ENCODE measurements at regions not wholly inside any gene's neighbourhood (a gene's known extent, or its start where the extent isn't known, plus 50 kb on each side); places are given as distances from the start of the nearest gene placed in this dataset.

- no peak overlapping the region for H3K27ac ChIP-seq (ENCODE audit: low read depth, low read length)
- 87 to 95% (median 95%) methylated on average over 17 of the region's 17 CpGs for WGBS, 3 donors
These were observed 866.2 kb downstream of the TBC1D22A start for GRCh38 chr22:47628477-47629272.

DNA sequence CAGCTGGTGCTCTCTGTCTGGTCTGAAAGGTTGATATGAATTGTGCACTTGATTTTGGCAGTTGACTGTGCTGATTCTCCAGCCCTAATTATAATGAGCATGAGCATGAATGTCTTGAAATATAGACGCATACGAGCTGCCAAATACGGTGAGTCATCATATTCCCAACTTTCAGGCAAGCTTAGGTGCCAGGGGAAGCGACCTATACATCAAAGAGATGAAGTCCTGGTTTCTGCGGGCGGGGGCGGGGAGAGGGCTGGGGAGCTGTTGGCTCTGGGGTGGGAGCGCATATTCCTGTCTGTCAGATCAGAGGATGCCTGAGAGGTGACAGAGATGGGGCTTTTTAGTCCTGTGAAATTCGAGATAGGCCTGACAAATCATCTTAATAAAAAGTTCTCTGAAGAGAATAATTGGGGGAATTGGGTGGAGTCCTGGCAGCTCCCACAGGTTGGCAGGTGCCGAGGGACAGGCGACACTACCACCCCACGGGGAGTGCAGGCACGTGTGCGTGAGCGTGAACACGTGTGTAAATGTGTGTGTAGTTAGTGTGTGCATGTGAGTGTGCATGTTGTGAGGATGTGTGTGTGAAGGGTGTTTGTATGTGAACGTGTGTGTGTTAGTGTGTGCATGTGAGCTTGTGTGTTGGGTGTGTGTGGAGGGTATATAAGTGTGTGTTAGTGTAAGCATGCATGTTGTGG is 865.3 kb downstream of the TBC1D22A start:
- no peak overlapping the region for H3K27ac ChIP-seq (ENCODE audit: low read depth, low read length)
- WGBS, 3 donors, result 40 to 61% (median 40%) methylated on average over 17 of the region's 17 CpGs

DNA sequence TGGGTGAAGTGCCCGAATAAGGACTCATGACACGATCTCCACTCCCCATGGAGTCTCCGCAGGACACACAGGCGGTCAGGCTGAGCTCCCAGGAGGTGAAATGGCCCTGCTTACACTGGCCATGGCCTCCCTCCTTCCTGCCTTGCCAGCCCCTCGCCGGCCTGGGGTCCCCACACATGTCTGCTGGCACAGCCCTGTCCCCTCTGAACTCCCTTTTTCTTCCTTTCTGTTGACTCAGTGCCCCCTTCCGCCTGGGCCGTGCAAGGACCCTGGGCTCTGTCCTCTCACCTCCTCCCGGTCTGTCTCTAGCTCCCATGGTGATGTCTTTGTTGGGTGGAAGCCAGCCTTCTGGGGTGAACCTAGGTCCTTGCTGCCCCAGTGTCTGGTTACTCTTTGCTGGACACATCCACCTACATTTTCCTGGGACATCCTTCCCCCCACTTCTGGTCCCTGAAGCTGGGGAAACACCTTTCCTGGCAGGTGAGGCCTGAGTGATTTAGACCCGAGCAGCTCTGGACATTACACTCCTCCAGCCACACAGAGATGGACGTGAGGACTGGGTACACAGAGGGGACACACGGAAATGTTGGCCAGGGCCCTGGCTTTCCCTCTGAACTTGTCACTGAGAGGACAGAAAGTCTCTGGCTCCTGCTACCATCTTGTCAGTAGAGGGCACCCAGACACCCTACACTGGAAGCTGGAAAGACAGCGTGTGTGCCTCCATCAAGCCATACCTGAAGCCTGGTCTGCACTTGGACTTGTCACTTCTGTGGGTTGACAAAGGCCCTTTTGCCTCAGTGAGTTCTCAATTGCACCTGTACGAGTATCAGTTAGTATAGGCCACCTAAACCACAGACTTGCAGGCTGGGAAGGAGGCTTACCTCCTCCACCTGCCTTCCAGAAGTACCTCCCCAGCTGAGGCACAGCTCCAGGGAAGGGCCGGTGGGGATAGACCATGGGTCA is 864.3 kb downstream of the TBC1D22A start:
- WGBS, 3 donors, result 58 to 81% (median 78%) methylated on average over 15 of the region's 15 CpGs
- no peak overlapping the region for H3K27ac ChIP-seq (ENCODE audit: low read depth, low read length)

DNA sequence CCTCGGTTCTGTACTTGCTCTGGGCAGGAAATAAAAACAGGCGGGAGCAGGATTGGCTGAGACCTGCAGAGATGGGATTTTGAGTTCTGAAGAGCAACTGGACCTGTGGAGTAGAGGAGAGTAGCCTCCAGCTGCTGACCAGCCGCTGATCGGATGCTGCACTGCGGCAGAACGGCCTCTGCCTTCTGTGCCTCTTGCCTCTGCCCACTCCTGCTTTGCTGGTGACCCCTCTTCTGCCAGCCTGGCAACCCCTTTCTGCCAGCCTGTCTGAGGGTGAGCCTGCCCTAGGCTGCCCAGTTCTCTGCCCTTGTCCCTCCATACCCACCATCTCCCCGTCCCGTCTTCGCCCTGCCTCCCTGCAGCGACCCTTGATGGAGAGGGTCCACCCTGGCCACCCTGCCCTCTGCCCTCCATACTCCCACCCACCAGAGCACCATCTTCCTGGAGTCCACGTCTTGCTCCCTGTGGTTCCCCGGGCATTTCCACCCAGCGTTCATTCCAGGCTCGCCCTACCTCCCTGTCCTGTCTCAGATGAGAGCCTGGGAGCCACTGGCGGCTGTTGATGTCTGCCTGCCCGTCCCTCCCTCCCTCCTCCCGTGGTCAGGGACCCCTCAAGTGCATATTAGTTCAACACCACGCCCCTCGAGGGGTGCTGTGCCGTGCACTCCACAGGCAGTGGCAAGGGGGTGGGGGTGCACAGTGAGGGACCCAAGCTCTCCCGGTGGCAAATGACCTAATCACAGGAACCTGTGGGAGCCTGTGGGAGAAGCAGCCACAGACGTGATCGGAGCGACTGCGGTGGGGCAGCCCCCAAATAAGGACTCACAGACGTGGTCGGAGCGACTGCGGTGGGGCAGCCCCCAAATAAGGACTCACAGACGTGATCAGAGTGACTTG is 863.3 kb downstream of the TBC1D22A start:
- no peak overlapping the region for H3K27ac ChIP-seq (ENCODE audit: low read depth, low read length)
- 77 to 86% (median 84%) methylated on average over 30 of the region's 30 CpGs for WGBS, 3 donors

GRCh38 chr22:47625013-47625385 is 862.5 kb downstream of the TBC1D22A start:
- H3K27ac ChIP-seq (ENCODE audit: low read depth, low read length), result no peak overlapping the region
- WGBS, 3 donors, result 78 to 85% (median 79%) methylated on average over 13 of the region's 13 CpGs

DNA sequence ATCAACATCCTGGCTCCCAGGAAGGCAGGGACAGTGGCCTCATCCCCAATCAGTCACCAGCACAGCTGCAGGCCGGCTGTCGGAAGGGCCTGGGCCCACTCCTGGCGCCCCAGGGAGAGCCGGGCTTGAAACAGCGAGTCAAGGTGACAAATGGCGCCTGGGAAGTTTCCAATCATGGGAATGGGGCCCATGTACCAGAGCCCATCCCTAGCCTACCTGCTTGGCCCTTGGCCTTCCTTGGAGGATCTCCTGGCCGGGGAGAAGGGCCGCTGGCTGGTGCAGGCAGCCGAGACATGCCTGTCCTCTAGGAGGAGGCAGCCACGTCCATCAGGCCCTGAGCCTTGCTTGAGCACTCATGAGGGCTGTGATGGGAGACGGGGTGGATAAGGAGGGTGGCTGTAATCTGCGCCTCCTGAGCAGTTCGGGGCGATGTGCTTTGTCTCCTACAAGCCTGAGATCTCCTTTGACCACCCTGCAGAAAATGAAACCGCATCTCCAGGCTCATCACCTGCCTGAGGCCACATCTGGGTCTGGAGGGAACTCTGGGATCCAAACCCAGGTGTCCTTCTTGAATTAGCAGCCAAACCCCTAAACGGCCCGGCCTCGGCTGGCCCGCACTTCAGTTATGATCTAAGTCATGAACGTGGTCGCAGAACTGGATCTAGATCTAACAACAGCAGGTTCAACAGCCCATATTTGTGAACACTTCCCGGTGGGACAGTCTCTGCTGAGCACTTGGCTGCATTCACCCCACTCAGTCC is 862.0 kb downstream of the TBC1D22A start:
- H3K27ac ChIP-seq (ENCODE audit: low read depth, low read length), result no peak overlapping the region
- 76 to 88% (median 85%) methylated on average over 22 of the region's 22 CpGs for WGBS, 3 donors

DNA sequence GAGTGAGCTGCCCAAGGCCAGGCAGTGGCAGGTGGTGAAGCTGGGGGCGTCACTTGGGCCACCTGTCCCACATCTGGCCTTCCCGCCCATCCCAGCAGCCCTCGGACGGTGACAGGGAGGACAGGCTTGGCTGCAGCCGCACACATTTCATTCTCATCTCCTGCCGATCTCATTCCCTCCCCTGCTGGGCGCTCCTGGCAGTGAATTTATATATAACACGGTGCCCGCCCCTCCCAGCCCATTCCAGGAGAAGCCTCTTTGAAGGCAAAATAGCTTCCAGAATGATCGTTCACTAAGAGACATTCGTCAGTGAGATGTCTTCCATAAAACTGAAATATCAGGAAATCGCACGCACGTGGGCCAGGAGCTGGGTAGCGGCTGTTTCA is 861.3 kb downstream of the TBC1D22A start:
- 55 to 79% (median 79%) methylated on average over 15 of the region's 15 CpGs for WGBS, 3 donors
- H3K27ac ChIP-seq (ENCODE audit: low read depth, low read length), result no peak overlapping the region

GRCh38 chr22:47623066-47623762 is 860.8 kb downstream of the TBC1D22A start:
- H3K27ac ChIP-seq (ENCODE audit: low read depth, low read length), result no peak overlapping the region
- 66 to 86% (median 85%) methylated on average over 18 of the region's 18 CpGs for WGBS, 3 donors

DNA sequence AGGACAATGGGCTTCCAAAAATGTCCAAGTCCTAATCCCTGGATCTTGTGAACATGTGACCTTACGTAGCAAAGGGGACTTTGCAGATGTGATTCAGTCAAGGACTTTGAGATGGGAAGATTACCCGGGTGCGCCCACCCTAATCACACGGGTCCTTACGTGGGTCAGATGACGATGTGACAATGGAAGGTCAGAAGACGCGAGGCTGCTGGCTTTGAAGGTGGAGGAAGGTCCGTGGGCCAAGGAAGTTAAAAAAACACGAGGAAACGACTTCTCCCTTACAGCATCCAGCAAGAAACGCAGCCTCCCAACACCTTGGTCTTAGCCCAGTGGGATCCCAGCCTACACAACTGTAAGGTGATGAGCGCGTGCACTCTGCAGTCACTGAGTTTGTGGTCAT is 860.1 kb downstream of the TBC1D22A start:
- WGBS, 3 donors, result 78 to 85% (median 83%) methylated on average over 14 of the region's 14 CpGs
- H3K27ac ChIP-seq (ENCODE audit: low read depth, low read length), result no peak overlapping the region

- WGBS, 3 donors, result 70 to 72% (median 70%) methylated on average over 9 of the region's 9 CpGs
- no peak overlapping the region for H3K27ac ChIP-seq (ENCODE audit: low read depth, low read length)
These were observed 858.8 kb downstream of the TBC1D22A start for GRCh38 chr22:47621253-47621652.

GRCh38 chr22:47620391-47620790 is 857.9 kb downstream of the TBC1D22A start:
- no peak overlapping the region for H3K27ac ChIP-seq (ENCODE audit: low read depth, low read length)
- WGBS, 3 donors, result 82 to 94% (median 93%) methylated on average over 11 of the region's 11 CpGs

- WGBS, 3 donors, result 77 to 83% (median 78%) methylated on average over 10 to 11 of the region's 11 CpGs
- H3K27ac ChIP-seq (ENCODE audit: low read depth, low read length), result no peak overlapping the region
These were observed 857.2 kb downstream of the TBC1D22A start for GRCh38 chr22:47619631-47620030.

DNA sequence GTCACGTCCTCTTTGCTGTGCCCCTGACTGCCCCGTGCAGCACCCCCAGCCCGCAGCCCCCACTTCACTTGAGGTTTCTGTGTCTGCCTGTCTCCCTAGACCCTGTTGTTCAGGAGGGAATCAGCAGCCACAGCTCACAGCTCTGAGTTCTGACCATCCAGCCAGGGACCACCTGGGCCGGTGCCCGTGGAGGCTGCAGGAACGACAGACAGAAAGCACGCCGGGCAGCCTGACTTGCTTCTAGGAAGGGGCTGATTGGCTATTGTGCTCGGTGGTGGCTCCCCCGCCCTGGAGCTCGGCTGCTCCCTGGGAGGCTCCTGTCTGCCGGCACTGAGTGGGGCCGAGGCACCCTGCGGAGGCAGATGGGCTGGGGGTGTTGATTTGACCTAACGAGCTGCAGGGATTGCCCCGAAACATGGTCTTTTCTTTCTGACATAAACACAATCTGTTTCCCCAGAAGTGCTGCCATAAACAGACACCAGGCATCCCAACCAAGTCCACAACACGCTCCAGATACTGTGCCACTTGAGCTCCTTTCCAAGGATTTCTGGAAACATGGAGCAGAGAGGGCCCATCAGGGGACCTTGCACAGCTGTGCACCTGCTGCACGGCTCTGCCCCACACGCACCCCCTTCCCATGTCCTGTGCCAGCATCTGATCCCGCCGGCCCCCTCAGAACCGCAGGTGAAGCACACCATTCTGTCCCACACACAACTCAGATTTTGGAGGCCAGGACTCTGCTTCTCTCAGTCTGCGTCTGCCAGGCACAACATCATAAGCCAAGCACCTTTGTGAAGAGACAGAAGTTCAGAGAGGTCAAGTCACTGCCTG is 855.9 kb downstream of the TBC1D22A start:
- 29 to 35% (median 35%) methylated on average over 23 of the region's 23 CpGs for WGBS, 3 donors

GRCh38 chr22:47617186-47617585 is 854.7 kb downstream of the TBC1D22A start:
- WGBS, 3 donors, result 79 to 89% (median 82%) methylated on average over 3 of the region's 3 CpGs
- no peak overlapping the region for H3K27ac ChIP-seq (ENCODE audit: low read depth, low read length)

More for the DNA sequence above, 855.9 kb downstream of the TBC1D22A start:
- no peak overlapping the region for H3K27ac ChIP-seq (ENCODE audit: low read depth, low read length)

- no peak overlapping the region for H3K27ac ChIP-seq (ENCODE audit: low read depth, low read length)
- WGBS, 3 donors, result 82 to 91% (median 89%) methylated on average over 11 of the region's 11 CpGs
These were observed 854.1 kb downstream of the TBC1D22A start for GRCh38 chr22:47616396-47617020.
